Ovary (tissue), 7 donors: ENCODE measurements at regions not wholly inside any gene's neighbourhood (a gene's known extent, or its start where the extent isn't known, plus 50 kb on each side); places are given as distances from the start of the nearest gene placed in this dataset.

Source experiments
- DNase-seq, 5 donors: peaks; one replicate each; pipeline ENCODE4 v3.0.0-alpha.2; 2019 to 2020
- H3K27ac ChIP-seq, 2 donors: fragments of 200-600 bp; one replicate each; pipeline versions ENCODE4 v1.5.1 to v1.8.0; 2019 to 2022
- H3K27me3 ChIP-seq: fragments of 200-600 bp; one replicate; pipeline ENCODE4 v1.8.0; 2022
- H3K36me3 ChIP-seq: fragments of 200-600 bp; sonication (generic); one replicate; pipeline ENCODE4 v1.5.1; 2019
- H3K4me1 ChIP-seq: one replicate; pipeline ENCODE4 v1.8.1; 2013; ENCODE audit warnings: mild to moderate bottlenecking, moderate library complexity; ENCODE audit not compliant: insufficient read depth
- H3K4me3 ChIP-seq: fragments of 200-600 bp; sonication (generic); one replicate; pipeline ENCODE4 v1.5.1; 2017
- H3K9me3 ChIP-seq, 2 donors: fragments of 200-600 bp in 1 of 2; sonication (generic) in 1 of 2; one replicate each; pipeline versions ENCODE4 v1.5.1 to v1.8.1; 2013 to 2019; ENCODE audit warnings: mild to moderate bottlenecking in 1 of 2, moderate library complexity in 1 of 2
- CTCF ChIP-seq, 3 donors: fragments of 450-650 bp in 2 of 3; fragments of 200-600 bp in 1 of 3; IDR thresholded peaks; one replicate each; pipeline versions ENCODE4 v1.5.1 to v1.8.0; 2016 to 2022; ENCODE audit warnings: antibody characterized with exemption in 3 of 3, mild to moderate bottlenecking in 1 of 3
- EP300 ChIP-seq: sonication (generic); formaldehyde crosslinking; IDR thresholded peaks from one replicate; pipeline ENCODE4 v1.6.1; 2017; ENCODE audit warnings: antibody characterized with exemption
- POLR2A ChIP-seq: fragments of 450-650 bp; IDR thresholded peaks from one replicate; pipeline ENCODE4 v1.6.1; 2017; ENCODE audit warnings: antibody characterized with exemption, mild to moderate bottlenecking, moderate library complexity
- WGBS, 3 donors: extraction: QIAGEN DNeasy Blood & Tissue Kit in 1 of 3; methylation state at CpG; one replicate each; pipeline versions ENCODE4 v1.1.5 to v1.1.7; 2013 to 2017; 5-methylcytosine and 5-hydroxymethylcytosine counted together
- intact Hi-C, 4 donors: fragments of 100-400 bp; cut with DNase I; formaldehyde crosslinking; loops; one replicate each; pipeline versions ENCODE4 v1.11.0 to v1.15.1; 2022 to 2023
- donor health status: DM: no; HTN: no; CAD: no; lungs with moderate emphysema.
- donor health status: DM: no; HTN: no; CAD: no.
- donor health status: Bipolar disorder and iron deficiency.
- donor health status: DM: no; HTN: no; CAD: no.
- donor health status: DM: yes; HTN: yes; CAD: no.

DNA sequence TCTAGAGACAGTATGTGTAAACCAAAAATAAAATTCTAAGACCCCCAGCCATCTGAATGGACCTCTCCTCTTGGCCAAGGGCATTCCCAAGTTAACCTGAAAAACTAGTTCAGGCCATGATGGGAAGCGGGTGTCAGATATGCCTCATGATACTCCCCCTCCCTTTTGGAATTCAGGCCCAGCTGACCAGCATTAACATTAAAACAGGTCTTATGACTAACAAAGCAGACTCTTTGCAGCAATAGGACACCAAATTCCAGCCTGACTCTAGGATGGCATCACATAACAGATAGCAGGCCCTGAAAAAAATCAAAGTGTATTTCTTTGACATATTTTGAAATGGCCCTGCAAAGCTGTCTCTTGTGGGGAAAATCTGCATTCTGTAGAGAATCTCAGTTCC lies 73.3 kb upstream of the L3MBTL4 start:
- Histone ChIP-seq H3K4me3 (no peak overlapping the region), H3K9me3 (no peaks in the 10 kb centered on the region), H3K27me3 (no peaks in the 10 kb centered on the region), H3K4me1 (no peaks in the 10 kb centered on the region), H3K36me3 (no peaks in the 10 kb centered on the region), H3K27ac (no peak overlapping the region)
- TF ChIP-seq POLR2A (no peak), CTCF (IDR thresholded peaks at IDR 0.05) (no peak), EP300 (no peak)
- intact Hi-C loops, result no loop called here
- DNase-seq, result no peak
- WGBS, 3 donors, result 84 to 95% (median 90%) methylated on average over 1 of the region's 1 CpG

- no peaks in the 10 kb centered on the region for H3K4me1 ChIP-seq
- intact Hi-C loops, result no loop called here
- no peak for TF ChIP-seq POLR2A
- TF ChIP-seq EP300, result no peak
- TF ChIP-seq CTCF (IDR thresholded peaks at IDR 0.05), result no peak
- H3K36me3 ChIP-seq, result no peaks in the 10 kb centered on the region
- H3K27me3 ChIP-seq, result no peaks in the 10 kb centered on the region
- H3K27ac ChIP-seq, result no peak overlapping the region
- no peaks in the 10 kb centered on the region for H3K9me3 ChIP-seq
- no peak overlapping the region for H3K4me3 ChIP-seq
- 94 to 100% (median 96%) methylated on average over 1 of the region's 1 CpG for WGBS, 3 donors
- DNase-seq, result no peak
Observed at GRCh38 chr18:6488956-6489355, 74.2 kb upstream of the L3MBTL4 start.

DNA sequence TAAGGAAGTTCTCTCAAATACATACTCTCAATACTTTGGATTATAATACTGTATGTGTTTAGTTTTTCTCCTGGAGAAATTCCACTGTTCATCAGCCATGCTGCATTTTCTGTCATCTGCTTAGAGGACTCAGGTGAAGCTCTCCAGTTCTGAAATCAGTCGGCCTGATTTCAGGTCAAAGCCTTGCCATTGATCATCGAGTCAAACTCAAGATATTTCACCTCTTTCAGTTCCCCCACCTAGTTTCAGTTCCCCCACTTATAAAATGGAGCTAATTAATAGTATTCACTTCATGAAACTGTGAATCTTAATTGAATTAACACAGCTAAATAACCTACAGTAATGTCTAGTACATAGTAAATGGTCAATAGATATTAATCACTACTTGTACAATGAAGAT lies 75.3 kb upstream of the L3MBTL4 start:
- no peak for TF ChIP-seq CTCF (IDR thresholded peaks at IDR 0.05)
- no peak for TF ChIP-seq EP300
- no peak for TF ChIP-seq POLR2A
- 80 to 93% (median 83%) methylated on average over 2 of the region's 2 CpGs for WGBS, 3 donors
- no peaks in the 10 kb centered on the region for H3K36me3 ChIP-seq
- no peak overlapping the region for H3K27ac ChIP-seq
- H3K4me3 ChIP-seq, result no peak overlapping the region
- DNase-seq, result no peak
- no peaks in the 10 kb centered on the region for H3K9me3 ChIP-seq
- intact Hi-C loops, result no loop called here
- H3K27me3 ChIP-seq, result no peaks in the 10 kb centered on the region
- no peaks in the 10 kb centered on the region for H3K4me1 ChIP-seq

DNA sequence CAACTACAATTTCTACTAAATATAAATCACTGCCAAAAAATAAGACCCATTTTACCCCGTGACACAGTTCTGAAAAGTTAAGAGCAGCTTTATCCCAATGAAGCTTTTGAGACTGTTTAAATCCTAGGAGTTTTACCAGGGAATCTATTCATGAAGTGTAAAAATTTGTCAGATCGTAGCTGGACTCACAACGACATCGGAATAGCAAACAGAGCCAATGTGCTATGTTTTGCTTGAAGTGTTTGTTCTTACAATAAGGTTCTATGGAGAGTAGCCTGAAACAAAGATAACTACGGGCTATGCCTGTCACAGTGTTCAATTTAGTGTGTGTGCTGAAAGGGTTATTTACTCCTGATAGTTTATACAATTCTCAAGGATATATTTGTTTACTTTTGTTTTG lies 78.5 kb upstream of the L3MBTL4 start:
- Histone ChIP-seq H3K36me3 (no peaks in the 10 kb centered on the region), H3K4me1 (no peaks in the 10 kb centered on the region), H3K4me3 (no peak overlapping the region), H3K27ac (no peak overlapping the region), H3K27me3 (no peaks in the 10 kb centered on the region), H3K9me3 (no peaks in the 10 kb centered on the region)
- intact Hi-C loops, result no loop called here
- TF ChIP-seq CTCF (IDR thresholded peaks at IDR 0.05) (no peak), POLR2A (no peak), EP300 (no peak)
- 30 to 54% (median 34%) methylated on average over 5 of the region's 5 CpGs for WGBS, 3 donors
- no peak for DNase-seq

DNA sequence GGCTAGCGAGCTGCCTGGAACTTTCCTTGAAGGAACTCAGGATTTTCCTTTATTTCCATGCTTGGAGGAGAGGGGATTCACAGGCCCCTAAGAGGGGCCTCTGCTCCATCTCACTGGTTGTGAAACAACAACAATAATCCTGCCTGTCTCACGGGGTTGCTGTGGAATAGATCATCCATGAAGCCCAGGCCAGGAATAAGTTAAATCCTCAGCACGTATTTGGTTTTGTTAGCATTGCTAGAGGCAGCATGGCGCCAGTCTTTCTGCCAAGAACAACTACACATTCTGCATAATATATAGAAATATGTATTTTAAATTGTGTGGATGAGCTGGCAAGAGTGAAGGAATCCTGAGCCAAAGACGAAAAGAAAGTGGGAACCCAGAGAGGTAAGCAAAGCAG lies 80.8 kb upstream of the L3MBTL4 start:
- Histone ChIP-seq H3K27ac (no peak overlapping the region), H3K4me1 (no peaks in the 10 kb centered on the region), H3K27me3 (no peaks in the 10 kb centered on the region), H3K9me3 (no peaks in the 10 kb centered on the region), H3K36me3 (no peaks in the 10 kb centered on the region), H3K4me3 (no peak overlapping the region)
- intact Hi-C loops, result no loop called here
- 80 to 88% (median 82%) methylated on average over 5 of the region's 5 CpGs for WGBS, 3 donors
- no peak for TF ChIP-seq POLR2A
- TF ChIP-seq EP300, result no peak
- no peak for TF ChIP-seq CTCF (IDR thresholded peaks at IDR 0.05)
- no peak for DNase-seq
